Posterior vena cava (tissue), 2 donors: ENCODE measurements at regions not wholly inside any gene's neighbourhood (a gene's known extent, or its start where the extent isn't known, plus 50 kb on each side); places are given as distances from the start of the nearest gene placed in this dataset.
A peak's percentile ranks its signal among the peaks of the same experiment; 100 is the strongest.

Experiments
- DNase-seq: peaks from one replicate; pipeline ENCODE4 v3.0.0-alpha.2; 2020; ENCODE audit warnings: low spot score
- intact Hi-C, 2 donors: fragments of 100-400 bp; cut with DNase I; formaldehyde crosslinking; loops; one replicate each; pipeline versions ENCODE4 v1.14.1 to v1.14.2; 2022 to 2023
- donor health status: DM: yes; HTN: yes; CAD: no.
- donor health status: DM: yes; HTN: yes; CAD: no.

DNA sequence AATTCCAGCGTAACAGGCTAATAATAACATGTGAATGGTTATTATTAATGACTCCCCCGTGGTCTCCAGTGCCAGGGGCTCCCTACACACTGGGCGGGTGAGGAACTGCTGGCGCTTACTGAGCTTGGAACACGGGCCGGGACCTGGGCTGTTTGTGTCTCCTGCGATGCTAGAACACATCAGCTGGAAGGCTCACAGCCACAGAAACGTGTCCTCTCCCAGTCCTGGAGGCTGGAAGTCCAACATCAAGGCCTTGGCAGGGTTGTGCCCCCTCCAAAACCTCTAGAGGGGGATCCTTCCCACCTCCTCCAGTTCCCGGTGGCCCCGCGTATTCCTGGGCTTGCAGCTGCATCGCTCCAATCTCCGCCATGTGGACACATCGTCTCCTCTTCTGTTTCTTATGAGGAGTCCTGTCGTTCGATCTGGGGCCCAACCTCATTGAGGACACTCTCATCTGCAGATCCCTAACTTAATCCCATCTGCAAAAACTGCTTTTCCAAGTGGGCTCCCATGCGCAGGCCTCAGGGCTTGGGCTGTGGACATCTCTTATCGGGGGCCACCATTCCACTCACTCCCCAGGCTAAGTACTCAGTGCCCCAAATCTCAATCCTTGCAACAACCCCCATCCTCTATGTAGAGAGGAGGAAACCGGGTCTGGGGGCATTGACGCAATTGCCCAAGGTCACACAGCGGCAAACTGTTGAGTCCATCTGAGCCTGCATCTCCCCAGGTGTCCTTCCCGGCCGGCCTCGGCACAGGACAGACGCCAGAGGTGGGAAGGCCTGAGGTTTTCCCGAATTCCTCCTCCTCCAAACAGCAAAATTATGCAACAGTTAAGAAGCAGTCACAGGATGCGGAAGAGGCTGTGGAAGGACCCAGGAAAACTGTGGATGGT is 193.9 kb downstream of the IRF8 start:
- DNase-seq = no peak
- intact Hi-C loops = no loop called here

DNA sequence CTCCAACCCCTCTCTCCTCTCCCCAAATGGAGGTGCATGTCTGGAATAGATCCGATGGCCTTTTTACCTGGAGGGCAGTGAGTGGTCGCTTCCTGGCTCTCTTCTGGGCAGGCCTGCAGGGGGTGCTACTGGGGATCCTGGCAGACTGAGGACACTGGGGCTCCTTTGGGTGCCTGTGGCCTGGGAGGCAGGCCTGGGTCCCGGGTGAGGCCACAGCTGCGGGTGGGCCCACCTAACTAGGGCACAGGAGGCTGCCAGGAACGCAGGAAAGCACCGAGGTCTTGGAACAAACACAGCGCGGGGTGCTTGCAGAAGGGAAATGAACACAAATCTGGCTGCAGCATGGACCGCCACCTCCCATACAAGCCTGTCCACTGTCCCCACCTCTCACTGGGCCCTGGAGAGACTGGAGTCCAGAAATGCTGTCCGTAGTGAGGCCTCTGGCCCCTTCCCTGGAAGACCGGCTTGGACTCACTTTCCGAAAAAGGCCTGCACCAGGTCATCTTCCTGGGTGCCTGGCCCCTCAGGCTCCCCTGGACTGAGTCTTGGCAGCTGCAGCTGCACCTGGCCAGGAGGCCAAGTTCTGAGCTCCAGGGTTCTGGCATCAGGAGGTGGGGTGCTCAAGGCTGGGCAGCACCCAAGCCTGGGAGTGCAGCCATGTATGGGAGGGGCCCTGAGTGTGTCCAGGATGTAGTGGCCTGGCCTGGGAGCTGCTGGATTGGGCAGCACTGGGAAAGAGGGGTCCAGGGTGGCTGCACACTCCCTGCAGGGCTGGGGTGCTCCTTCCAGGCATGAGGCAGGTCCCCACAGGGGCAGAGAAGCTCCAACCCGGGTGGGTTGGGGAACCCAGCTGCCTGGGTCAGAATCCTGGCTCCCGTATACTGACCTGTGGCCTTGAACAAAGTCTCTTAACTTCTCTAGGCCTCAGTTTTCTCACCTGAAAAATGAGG is 195.1 kb downstream of the IRF8 start:
- no peak for DNase-seq
- intact Hi-C loops = no loop called here

DNA sequence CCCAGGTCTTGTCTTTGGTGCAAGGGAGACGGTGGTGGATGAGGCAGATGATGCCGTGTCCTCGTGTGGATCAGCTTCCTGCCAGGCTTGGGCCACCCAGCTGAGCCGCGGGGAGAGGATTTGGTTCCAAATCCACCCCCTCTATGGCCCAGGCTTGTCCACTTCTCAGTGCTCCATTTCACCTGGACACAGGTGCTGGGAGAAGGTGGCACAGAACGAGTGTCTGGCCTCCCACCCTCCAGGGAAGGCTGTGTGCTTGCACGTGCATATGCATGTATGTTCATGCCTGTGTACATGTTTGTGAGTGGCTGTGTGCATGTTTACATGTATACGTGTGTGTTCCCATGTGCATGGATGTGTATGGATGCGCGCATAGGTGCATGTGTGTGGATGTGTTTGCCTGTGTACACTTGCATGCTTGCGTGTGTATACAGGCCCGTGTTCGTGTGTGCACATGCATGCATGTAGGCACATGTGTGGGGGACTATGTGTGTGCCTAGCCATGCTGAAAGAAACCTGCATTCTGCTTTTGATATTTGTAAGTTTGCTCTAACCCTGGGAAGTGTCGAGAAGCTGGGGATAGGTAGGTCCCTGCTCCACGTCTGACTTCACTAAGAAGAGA is 196.3 kb downstream of the IRF8 start:
- intact Hi-C loops = no loop called here
- DNase-seq = peak; percentile 52

- intact Hi-C loops = no loop called here
These were observed 197.0 kb downstream of the IRF8 start for GRCh38 chr16:86095906-86096485.

GRCh38 chr16:86096850-86097249 is 197.9 kb downstream of the IRF8 start:
- intact Hi-C loops = no loop called here
- no peak for DNase-seq

More at GRCh38 chr16:86095906-86096485, 197.0 kb downstream of the IRF8 start:
- DNase-seq = no peak

- DNase-seq = no peak
These were observed 200.4 kb downstream of the IRF8 start for GRCh38 chr16:86099326-86099725.

GRCh38 chr16:86100205-86101136 is 201.5 kb downstream of the IRF8 start:
- no peak for DNase-seq
- intact Hi-C loops = no loop called here

More at GRCh38 chr16:86099326-86099725, 200.4 kb downstream of the IRF8 start:
- intact Hi-C loops = no loop called here

- intact Hi-C loops = no loop called here
- DNase-seq = no peak
These were observed 202.4 kb downstream of the IRF8 start for GRCh38 chr16:86101137-86101896.

DNA sequence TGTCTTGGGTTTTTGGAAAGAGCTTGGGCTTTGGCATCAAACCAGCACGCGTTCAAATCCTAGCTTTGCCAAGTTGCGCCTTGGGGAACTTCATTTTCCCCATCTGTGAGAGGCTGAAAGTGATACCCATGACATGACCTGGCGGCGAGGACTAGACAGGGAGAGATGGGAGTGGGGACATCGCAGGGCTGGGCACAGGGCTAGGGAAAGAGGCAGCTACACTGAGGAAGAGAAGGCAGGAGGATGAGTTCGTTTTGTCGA is 202.9 kb downstream of the IRF8 start:
- DNase-seq = no peak
- intact Hi-C loops = no loop called here

DNA sequence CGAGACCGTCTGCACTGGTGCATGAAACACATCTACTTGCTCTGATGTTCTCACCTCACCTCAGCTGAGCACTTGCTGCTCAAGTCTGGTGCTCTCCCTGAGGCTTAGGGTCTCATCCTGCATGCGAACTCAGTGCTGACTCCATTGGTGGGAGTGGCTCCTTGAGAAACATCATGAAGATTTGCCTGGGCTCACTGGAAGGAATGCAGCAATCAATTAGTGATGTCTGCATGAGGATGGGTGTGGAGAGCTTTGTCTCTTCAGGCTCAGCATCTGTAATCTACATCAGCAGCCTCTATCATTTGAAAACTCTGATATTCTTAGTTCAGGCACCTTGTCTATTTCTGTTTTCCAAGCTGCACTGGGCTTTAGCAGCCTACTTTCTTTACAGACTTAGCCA is 204.4 kb downstream of the IRF8 start:
- DNase-seq = no peak
- intact Hi-C loops = no loop called here

GRCh38 chr16:86104537-86105048 is 205.6 kb downstream of the IRF8 start:
- no peak for DNase-seq
- intact Hi-C loops = loop anchor here in 1 of 2 donors (5.0 kb wide), 1 partner anchor 373 kb away; no protein-coding TSS in a partner anchor

DNA sequence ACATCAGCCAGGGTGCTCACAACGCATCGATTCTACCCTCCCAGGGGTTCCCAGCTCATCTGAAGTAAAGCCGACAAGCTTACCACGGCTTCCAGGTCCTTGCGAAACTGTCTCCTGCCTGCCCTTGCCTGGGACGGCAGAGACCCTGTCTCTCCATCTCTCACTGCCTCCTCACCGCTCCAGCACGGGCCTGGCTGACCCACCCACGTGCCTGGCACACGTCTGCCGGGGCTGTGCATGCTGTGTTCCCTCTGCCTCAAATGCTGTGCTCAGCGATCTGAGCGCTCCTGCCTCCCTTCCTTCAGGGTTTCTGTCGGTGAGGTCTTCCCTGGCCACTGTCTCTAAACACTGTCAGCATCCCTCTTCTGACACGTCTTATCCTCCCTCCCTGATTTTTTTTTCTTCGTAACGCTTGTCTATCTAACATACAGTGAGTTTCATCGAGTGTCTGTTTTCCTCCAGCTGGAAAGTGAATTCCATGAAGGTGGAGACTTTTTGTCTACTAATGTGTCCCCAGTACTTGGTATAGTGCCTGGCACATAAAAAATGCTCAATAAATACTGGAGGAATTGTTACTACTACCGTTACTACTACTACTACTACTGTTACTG is 208.4 kb downstream of the IRF8 start:
- DNase-seq = no peak
- intact Hi-C loops = loop anchor here in 1 of 2 donors (5.0 kb wide), 1 partner anchor 370 kb away; no protein-coding TSS in a partner anchor

DNA sequence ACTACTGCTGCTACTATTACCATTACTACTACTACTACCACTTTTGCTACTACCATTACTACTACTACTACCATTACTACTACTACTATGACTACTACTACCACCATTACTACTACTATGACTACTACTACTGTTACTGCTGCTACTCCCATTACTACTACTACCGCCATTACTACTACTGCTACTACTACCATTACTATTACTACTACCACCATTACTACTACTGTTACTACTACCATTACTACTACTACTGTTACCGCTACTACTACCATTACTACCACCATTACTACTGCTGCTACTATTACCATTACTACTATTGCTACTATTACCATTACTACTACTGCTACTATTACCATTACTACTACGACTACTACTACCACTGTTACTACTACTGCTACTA is 209.1 kb downstream of the IRF8 start:
- no peak for DNase-seq
- intact Hi-C loops = loop anchor here in 1 of 2 donors (5.0 kb wide), 1 partner anchor 369 kb away; no protein-coding TSS in a partner anchor

- no peak for DNase-seq
These were observed 211.2 kb downstream of the IRF8 start for GRCh38 chr16:86110134-86110533.

DNA sequence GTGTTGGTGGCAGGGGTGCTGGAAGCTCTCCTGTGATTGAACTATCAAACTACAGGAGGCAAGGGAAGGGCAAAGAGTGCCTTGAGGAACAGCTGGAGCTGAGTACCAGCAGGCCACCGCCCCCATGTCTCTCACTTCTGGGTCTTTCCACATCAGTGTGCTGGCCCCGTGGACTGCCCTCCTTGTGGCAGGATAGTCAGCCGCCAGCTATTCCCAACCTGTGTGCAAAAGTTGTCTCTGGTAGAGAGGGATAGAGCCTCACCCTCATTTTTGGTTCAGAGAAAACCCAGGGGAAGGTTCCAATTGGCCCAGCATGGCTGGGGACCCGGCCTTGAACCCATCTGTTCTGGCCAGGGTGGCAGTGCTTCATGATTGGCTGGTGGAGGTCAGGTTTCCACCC is 211.8 kb downstream of the IRF8 start:
- intact Hi-C loops = no loop called here
- no peak for DNase-seq

More at GRCh38 chr16:86110134-86110533, 211.2 kb downstream of the IRF8 start:
- intact Hi-C loops = no loop called here

DNA sequence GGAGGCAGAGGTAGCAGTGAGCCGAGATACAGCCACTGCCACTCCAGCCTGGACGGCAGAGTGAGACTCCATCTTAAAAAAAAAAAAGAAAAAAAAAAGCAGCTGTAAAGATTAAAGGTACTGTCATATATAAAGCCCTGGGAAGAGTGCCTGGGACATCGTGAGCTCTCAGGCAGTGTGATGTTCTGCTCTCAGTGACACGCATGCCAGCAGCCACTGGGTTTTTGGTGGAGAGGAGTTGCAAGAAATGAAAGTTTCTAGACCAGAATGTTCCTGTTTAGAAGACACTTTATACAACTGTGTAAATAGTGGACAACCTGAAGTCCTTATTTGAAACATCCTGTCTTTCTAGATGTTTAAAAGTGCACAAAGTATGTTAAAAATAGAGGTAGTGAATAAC is 213.2 kb downstream of the IRF8 start:
- DNase-seq = no peak
- intact Hi-C loops = no loop called here

DNA sequence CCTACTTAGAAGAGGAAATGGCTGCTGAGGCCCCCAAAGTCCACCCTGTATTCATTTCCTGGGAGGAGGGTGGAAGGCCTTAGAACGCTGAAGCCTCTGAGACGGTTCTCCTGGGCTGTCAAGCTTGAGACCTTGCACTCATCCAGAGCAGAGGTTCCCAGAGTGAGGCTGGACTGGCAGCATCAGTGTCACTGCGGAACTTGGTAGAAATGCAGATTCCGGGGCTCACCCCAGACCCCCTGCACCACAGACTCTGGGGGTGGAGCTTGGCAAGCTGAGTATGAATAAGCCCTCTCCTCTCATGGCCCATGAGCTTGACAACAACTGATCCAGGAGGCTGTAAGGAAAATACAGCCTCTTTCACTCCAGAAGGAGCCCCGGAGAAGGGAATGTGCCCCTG is 218.3 kb downstream of the IRF8 start:
- intact Hi-C loops = no loop called here
- DNase-seq = no peak
